Hepatocyte (in vitro differentiated cells): ENCODE measurements at regions not wholly inside any gene's neighbourhood (a gene's known extent, or its start where the extent isn't known, plus 50 kb on each side); places are given as distances from the start of the nearest gene placed in this dataset.

Experiments
- DNase-seq: peaks from one replicate; pipeline ENCODE4 v3.0.0-alpha.2; 2016; ENCODE audit warnings: low spot score
- H2AFZ ChIP-seq: fragments of 200-600 bp; sonication (generic); 2 replicates; pipeline ENCODE4 v1.6.0; 2016; ENCODE audit warnings: antibody characterized with exemption, mild to moderate bottlenecking
- H3K27ac ChIP-seq: fragments of 200-600 bp; sonication (generic); 2 replicates; pipeline ENCODE4 v1.5.1; 2016; ENCODE audit warnings: mild to moderate bottlenecking
- H3K27me3 ChIP-seq: fragments of 200-600 bp; sonication (generic); 2 replicates; pipeline ENCODE4 v1.6.1; 2016
- H3K36me3 ChIP-seq: fragments of 200-600 bp; sonication (generic); replicated peaks from 2 replicates; pipeline ENCODE4 v1.5.1; 2016; ENCODE audit warnings: low read depth; ENCODE audit not compliant: insufficient read depth
- H3K4me1 ChIP-seq: fragments of 200-600 bp; sonication (generic); 2 replicates; pipeline ENCODE4 v1.5.1; 2016; ENCODE audit warnings: mild to moderate bottlenecking, moderate library complexity; ENCODE audit not compliant: insufficient read depth
- H3K4me2 ChIP-seq: fragments of 200-600 bp; sonication (generic); 2 replicates; pipeline ENCODE4 v1.6.0; 2016
- H3K4me3 ChIP-seq: fragments of 200-600 bp; sonication (generic); 2 replicates; pipeline ENCODE4 v1.5.1; 2016; ENCODE audit warnings: mild to moderate bottlenecking
- H3K79me2 ChIP-seq: fragments of 200-600 bp; sonication (generic); 2 replicates; pipeline ENCODE4 v1.6.0; 2017; ENCODE audit warnings: mild to moderate bottlenecking
- H3K9me2 ChIP-seq: fragments of 200-600 bp; sonication (generic); replicated peaks from 2 replicates; pipeline ENCODE4 v1.6.0; 2017; ENCODE audit warnings: mild to moderate bottlenecking; ENCODE audit not compliant: insufficient read depth
- H3K9me3 ChIP-seq: fragments of 200-600 bp; sonication (generic); 2 replicates; pipeline ENCODE4 v1.5.1; 2016; ENCODE audit warnings: low read depth, mild to moderate bottlenecking
- H4K20me1 ChIP-seq: fragments of 200-600 bp; sonication (generic); 2 replicates; pipeline ENCODE4 v1.6.0; 2016; ENCODE audit warnings: mild to moderate bottlenecking; ENCODE audit not compliant: insufficient read depth, poor library complexity, severe bottlenecking
- EZH2 ChIP-seq: fragments of 200-600 bp; sonication (generic); IDR thresholded peaks from 2 replicates; pipeline ENCODE4 v1.6.1; 2016; ENCODE audit warnings: antibody characterized with exemption, mild to moderate bottlenecking, borderline replicate concordance
- EZH2phosphoT487 ChIP-seq: fragments of 200-600 bp; sonication (generic); IDR thresholded peaks from one replicate; pipeline ENCODE4 v1.6.1; 2018; ENCODE audit warnings: antibody characterized with exemption, mild to moderate bottlenecking, low read depth, moderate library complexity; ENCODE audit not compliant: unreplicated experiment, severe bottlenecking
- WGBS: methylation state at CpG from one replicate; pipeline ENCODE4 v1.1.6; 2016; ENCODE audit warnings: low lambda C conversion rate; ENCODE audit errors: missing lambda C conversion rate; 5-methylcytosine and 5-hydroxymethylcytosine counted together
- TF ChIP-seq, protein P1 (sequence below): fragments of 200-600 bp; sonication (generic); IDR thresholded peaks from 2 replicates; pipeline ENCODE4 v1.5.1; 2016; ENCODE audit warnings: antibody characterized with exemption, mild to moderate bottlenecking; ENCODE audit not compliant: poor library complexity

DNA sequence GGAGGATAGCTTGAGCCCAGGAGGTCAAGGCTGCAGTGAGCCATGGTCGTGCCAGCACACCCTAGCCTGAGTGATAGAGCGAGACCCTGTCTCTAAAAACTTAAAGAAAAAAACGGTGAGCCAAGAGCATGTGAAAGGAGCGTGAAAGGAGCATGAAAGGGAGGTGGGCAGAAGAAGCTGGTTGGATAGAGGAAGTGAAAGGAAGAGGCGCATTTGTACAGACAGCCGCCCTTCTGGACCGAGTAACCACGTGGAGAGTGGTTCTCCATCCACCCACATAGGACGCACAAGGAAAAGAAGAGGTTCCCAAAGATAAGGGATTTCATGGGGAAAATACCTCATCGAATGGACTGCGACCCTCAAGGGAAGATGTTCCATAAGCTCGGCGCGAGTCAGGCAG is 60.4 kb upstream of the IFNAR2 start:
- H3K4me1 ChIP-seq: no peaks in the 10 kb centered on the region
- 90% methylated on average over 14 of the region's 14 CpGs for WGBS
- TF ChIP-seq EZH2phosphoT487 (no peak), EZH2 (no peak)
- TF ChIP-seq, protein P1, sequence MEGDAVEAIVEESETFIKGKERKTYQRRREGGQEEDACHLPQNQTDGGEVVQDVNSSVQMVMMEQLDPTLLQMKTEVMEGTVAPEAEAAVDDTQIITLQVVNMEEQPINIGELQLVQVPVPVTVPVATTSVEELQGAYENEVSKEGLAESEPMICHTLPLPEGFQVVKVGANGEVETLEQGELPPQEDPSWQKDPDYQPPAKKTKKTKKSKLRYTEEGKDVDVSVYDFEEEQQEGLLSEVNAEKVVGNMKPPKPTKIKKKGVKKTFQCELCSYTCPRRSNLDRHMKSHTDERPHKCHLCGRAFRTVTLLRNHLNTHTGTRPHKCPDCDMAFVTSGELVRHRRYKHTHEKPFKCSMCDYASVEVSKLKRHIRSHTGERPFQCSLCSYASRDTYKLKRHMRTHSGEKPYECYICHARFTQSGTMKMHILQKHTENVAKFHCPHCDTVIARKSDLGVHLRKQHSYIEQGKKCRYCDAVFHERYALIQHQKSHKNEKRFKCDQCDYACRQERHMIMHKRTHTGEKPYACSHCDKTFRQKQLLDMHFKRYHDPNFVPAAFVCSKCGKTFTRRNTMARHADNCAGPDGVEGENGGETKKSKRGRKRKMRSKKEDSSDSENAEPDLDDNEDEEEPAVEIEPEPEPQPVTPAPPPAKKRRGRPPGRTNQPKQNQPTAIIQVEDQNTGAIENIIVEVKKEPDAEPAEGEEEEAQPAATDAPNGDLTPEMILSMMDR: no peak
- no peaks in the 10 kb centered on the region for H3K9me2 ChIP-seq
- no peaks in the 10 kb centered on the region for H3K79me2 ChIP-seq
- peaks cover 5% of the 10 kb centered on the region for H3K27me3 ChIP-seq
- H3K4me2 ChIP-seq: no peak overlapping the region
- H4K20me1 ChIP-seq: no peaks in the 10 kb centered on the region
- DNase-seq: no peak
- no peaks in the 10 kb centered on the region for H3K9me3 ChIP-seq
- H3K27ac ChIP-seq: no peak overlapping the region
- no peak overlapping the region for H2AFZ ChIP-seq
- H3K4me3 ChIP-seq: no peak overlapping the region
- H3K36me3 ChIP-seq: no peaks in the 10 kb centered on the region

DNA sequence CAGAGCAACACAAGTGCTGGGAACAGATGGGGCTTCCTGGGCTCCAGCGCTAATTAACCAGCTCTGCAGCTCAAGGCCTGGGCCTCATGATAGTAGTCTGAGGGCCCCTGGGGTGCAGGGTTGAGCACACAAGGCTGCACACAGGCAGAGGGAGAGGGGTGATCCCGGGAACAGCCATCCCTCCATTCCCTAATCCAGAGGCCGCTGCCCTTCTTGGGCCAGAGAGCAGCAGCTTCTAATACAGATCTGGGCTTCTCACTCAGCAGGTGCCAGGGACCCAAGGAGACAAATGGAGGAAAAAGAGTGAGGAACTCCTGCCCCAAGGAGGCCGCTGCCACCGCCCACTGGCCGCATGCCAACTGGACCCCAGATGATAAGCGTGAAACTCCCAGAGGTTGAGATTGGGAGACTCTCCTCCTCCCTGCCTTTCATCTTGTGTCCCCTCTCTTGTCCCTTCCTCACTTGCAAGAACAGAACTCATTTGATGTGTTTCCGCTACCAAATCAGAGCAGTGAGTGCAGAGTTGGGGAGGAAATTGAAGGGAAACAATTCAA is 58.0 kb upstream of the IFNAR2 start:
- Histone ChIP-seq H3K4me1 (no peaks in the 10 kb centered on the region), H4K20me1 (no peaks in the 10 kb centered on the region), H3K9me2 (no peaks in the 10 kb centered on the region), H3K36me3 (no peaks in the 10 kb centered on the region), H3K4me3 (no peak overlapping the region), H2AFZ (no peak overlapping the region), H3K79me2 (no peaks in the 10 kb centered on the region), H3K27ac (no peak overlapping the region), H3K27me3 (peaks cover 9% of the 10 kb centered on the region), H3K4me2 (no peak overlapping the region), H3K9me3 (no peaks in the 10 kb centered on the region)
- 92% methylated on average over 8 of the region's 8 CpGs for WGBS
- no peak for DNase-seq
- TF ChIP-seq, protein P1: no peak
- TF ChIP-seq EZH2 (no peak), EZH2phosphoT487 (no peak)

DNA sequence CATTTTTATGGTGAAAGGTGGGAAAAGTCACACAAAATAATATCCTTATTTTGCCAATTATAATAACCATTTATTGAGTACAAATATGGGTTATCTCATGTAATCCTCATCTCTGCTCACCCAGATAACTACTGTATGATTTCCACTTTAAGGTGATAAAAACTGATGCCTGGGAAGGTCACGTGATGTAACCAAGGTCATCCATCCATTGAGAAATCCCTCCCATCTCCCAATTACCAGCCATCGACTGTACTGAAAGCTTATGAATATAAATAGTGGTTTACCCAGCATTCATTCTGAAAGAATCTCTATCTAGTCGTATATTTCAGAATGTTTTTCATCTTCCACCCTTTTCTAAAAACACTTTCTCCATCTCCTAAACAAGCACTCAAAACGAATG is 55.0 kb upstream of the IFNAR2 start:
- Histone ChIP-seq H3K27ac (no peak overlapping the region), H2AFZ (no peak overlapping the region), H4K20me1 (no peaks in the 10 kb centered on the region), H3K4me2 (no peak overlapping the region), H3K4me3 (no peak overlapping the region), H3K4me1 (no peaks in the 10 kb centered on the region), H3K36me3 (no peaks in the 10 kb centered on the region), H3K9me3 (no peaks in the 10 kb centered on the region), H3K9me2 (no peaks in the 10 kb centered on the region), H3K27me3 (peaks cover 9% of the 10 kb centered on the region), H3K79me2 (no peaks in the 10 kb centered on the region)
- no peak for DNase-seq
- TF ChIP-seq EZH2phosphoT487: no peak
- TF ChIP-seq EZH2: no peak
- TF ChIP-seq, protein P1: no peak
- WGBS: 79% methylated on average over 4 of the region's 4 CpGs
